ENCODE measurements at regions not wholly inside any gene's neighbourhood (a gene's known extent, or its start where the extent isn't known, plus 50 kb on each side); places are given as distances from the start of the nearest gene placed in this dataset.

- no peak for TF ChIP-seq CTCF (IDR thresholded peaks at IDR 0.05 in 2 of 3, conservative IDR thresholded peaks at IDR 0.05 in 1 of 3; ENCODE audit: borderline replicate concordance in 1 of 3, insufficient read depth in 1 of 3, low read depth in 2 of 3, low read length in 2 of 3)
- TF ChIP-seq YY1 (IDR thresholded peaks at IDR 0.05; ENCODE audit: extremely low read depth, insufficient replicate concordance, low read depth, low read length), result no peak
These were observed 311.6 kb downstream of the NPHP4 start for GRCh38 chr1:5680600-5680999.

Measured in HCT116 (cell line).